GM21576 (cell line): ENCODE measurements at regions not wholly inside any gene's neighbourhood (a gene's known extent, or its start where the extent isn't known, plus 50 kb on each side); places are given as distances from the start of the nearest gene placed in this dataset.

Experiments
- ATAC-seq: cut with Tn5 transposase; IDR thresholded peaks from one replicate; pipeline ENCODE4 v1.9.1; 2021; ENCODE audit warnings: mild to moderate bottlenecking, moderate library complexity; ENCODE audit not compliant: unreplicated experiment

GRCh38 chr9:88730780-88731179 lies 195.8 kb downstream of the NXNL2 start:
- no peak for ATAC-seq

GRCh38 chr9:88732128-88732527 lies 197.2 kb downstream of the NXNL2 start:
- ATAC-seq: no peak

- ATAC-seq: no peak
These were observed 198.9 kb downstream of the NXNL2 start for GRCh38 chr9:88733651-88734421.

GRCh38 chr9:88734527-88734926 lies 199.5 kb downstream of the NXNL2 start:
- ATAC-seq: no peak

DNA sequence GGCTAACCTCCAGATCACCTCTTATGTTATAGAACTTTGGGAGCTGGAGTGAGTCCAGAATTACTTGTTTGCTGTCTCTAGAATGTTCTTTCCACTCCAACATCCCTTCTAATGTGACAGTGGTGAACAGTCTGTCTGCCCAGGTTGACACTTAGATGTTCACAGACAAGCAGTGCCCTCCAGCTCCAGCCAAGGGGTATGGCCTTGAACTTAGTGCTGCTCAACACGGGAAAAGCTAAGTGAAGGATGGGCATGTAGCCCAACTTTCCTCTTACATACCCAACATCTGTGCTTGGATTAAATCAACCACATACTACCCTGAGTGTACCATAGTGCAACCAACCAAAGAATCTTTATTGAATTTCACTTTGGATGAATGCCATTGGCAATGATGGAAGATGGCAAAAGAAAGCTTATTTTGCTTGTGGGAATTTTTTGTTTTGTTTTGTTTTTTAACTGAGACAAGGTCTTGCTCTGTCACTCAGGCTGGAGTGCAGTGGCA lies 201.2 kb downstream of the NXNL2 start:
- no peak for ATAC-seq

- no peak for ATAC-seq
These were observed 202.1 kb downstream of the NXNL2 start for GRCh38 chr9:88737031-88737430.

DNA sequence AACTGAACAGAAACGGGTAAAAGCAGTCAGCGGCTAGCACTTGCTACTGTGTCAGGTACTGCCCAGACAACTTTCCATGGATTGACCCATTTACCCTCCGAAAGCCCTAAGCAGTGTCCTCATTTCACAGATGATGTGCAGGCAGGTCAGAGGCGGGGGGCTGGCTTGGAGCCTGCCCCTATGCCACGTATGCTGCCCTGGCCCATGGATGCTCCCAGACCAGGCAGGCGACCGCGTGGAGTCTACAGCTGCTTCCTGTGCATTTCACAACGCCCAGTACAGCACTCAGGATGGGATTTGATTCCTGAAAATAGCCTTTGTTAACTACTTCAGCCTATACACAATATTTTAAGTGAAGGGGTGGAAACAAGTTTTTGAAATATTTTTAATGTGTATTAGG lies 202.9 kb downstream of the NXNL2 start:
- no peak for ATAC-seq

- ATAC-seq: no peak
These were observed 203.7 kb downstream of the NXNL2 start for GRCh38 chr9:88738709-88739108.

- no peak for ATAC-seq
These were observed 204.4 kb downstream of the NXNL2 start for GRCh38 chr9:88739373-88739772.

GRCh38 chr9:88740844-88741243 lies 205.9 kb downstream of the NXNL2 start:
- no peak for ATAC-seq

DNA sequence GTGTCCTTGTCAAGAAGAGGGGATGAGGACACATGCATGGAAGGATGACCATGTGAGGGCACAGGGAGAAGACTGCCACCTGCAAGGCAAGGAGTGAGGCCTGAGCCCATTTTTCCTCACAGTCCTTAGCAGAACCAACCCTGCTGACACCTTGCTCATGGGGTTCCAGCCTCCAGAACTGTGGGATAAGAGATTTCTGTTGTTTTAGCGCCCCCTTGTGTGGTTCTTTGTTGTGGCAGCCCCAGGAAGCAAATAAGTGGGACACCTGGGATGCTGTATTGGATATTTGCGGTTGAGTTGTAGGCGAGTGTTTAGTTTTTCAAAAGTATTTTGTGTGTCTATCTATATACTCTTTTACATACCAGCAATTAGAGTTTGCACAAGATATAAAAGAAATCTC lies 206.4 kb downstream of the NXNL2 start:
- ATAC-seq: no peak

- no peak for ATAC-seq
These were observed 207.5 kb downstream of the NXNL2 start for GRCh38 chr9:88742483-88742882.

DNA sequence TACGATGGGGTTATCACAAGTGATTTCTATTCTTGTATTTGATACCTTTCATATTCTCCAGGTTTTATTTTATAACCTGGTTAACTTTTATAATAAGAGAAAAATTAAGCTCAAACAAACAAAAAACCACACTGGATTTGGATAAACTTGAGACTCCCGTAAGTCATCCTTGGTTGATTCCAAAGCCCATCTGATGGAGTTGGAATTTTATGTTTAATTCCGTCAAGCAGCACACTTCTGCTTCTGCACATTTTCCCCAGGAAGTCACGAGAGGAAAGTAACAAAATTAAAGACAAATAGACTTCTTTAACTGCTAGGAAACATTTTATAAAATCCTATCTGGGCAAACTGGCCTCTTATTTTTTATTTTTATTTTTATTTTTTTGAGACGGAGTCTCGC lies 207.9 kb downstream of the NXNL2 start:
- ATAC-seq: no peak

DNA sequence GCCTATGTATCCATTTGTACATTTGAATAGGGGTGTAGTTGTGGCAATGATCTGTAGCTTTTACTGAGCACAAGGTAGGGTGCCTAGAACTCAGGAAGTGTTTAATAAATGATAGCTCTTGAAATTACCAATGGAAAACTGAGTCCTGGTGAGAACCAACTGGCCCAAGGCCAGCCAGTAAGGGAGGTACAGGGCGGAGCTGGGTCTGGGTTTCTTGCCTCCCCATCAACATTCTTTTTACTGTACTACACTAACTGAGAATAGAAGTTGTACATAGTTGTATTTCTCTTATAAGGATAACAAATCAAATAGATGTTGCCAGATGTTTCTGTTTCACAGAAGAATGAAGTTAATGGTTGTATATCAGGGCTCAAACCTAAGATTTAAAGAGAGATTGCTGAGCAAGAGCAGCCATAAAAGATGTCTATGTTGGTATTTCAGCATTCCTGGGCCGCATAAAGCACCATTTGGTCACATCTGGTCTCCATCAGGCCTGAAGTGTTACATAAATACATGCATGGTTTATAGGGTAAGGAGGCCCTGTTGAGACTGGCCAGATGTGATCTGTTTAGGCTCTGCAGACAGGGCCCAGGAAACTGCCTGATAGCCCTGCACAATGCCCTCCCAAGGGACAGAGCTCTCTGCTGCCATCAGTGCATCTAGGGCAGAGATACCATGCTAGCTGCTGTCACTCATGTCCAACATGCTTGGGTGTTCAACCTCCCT lies 210.5 kb downstream of the NXNL2 start:
- ATAC-seq: no peak

DNA sequence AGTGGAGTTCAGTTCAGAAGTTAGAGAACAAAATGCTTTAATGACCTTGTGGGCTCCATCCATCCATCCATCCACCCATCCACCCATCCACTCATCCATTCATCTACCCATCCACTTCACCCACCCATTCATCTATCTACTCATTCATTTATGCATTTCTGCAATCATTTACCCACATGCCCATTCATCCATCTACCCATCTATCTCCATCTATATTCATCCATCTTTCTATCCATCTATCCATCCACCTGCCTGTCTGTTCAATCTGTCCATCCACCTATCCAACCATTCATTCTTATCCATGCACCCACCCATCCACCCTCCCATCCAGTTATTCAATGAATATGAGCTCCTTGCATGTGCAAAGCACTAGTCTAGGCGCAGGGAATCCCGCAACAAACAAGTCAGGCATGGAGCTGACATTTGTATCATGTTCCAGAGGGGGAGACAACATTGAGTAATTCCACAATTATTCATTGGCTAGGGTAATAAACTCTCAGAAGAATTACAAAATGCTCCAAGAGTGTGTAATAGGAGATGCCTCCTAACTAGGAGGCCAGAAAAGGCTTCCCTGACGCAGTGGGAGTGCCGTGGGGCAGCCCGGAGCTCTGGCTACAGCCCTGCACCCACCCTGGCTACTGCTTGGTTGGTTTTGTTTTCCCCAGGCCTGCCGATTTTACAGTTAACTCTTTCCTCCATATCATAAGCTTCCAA lies 211.2 kb downstream of the NXNL2 start:
- no peak for ATAC-seq

DNA sequence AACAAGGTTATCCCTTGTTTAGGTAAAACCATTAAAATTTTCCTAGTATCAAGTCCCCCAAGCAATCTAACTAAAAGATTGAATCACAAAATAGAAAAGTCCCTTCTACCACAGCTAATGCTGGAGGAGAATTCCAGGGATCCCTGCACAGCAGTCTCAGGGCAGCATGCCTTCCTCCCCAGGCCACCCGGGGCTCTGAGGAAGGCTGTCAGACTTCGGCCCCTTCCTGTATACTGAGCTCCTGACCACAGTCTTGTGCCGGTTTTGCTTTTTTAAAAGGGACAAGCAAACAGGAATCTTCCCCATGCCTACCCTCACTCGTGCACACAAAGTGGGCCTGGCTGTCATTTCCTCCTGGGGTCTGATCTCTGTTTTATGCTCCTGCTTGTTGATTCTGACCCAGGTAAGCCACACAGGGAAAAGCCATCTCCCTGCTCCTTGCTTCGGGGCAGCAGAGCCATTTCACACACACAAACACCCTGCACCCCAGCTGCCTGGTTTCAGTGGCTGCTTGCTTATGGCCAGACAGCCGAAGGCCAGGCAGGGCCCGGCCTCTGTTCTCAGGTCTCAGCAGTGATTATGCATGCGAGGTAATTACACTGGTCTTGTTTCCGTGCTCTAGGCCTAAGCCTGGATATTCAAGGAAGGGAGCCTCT lies 211.9 kb downstream of the NXNL2 start:
- ATAC-seq: no peak

GRCh38 chr9:88747768-88748167 lies 212.8 kb downstream of the NXNL2 start:
- ATAC-seq: no peak

- no peak for ATAC-seq
These were observed 213.7 kb downstream of the NXNL2 start for GRCh38 chr9:88748566-88749261.

GRCh38 chr9:88749420-88749819 lies 214.4 kb downstream of the NXNL2 start:
- ATAC-seq: no peak

GRCh38 chr9:88750832-88751360 lies 215.9 kb downstream of the NXNL2 start:
- ATAC-seq: no peak
